GM12878 (cell line): ENCODE measurements at regions not wholly inside any gene's neighbourhood (a gene's known extent, or its start where the extent isn't known, plus 50 kb on each side); places are given as distances from the start of the nearest gene placed in this dataset.

Experiments used
- ATAC-seq: fragments of 200-7000 bp; cut with Tn5 transposase; 3 replicates; pipeline ENCODE4 v1.9.1; 2020; ENCODE audit warnings: mild to moderate bottlenecking, moderate library complexity
- BruUV-seq: library from RNA; stranded (reverse); fragments of 400-500 nt; replicated peaks from 2 replicates; lab custom pipeline; 2021; lab: Mats Ljungman, UMichigan
- CTCF ChIA-PET: fragments of 300-600 bp; sonication (Branson Sonifier 250); formaldehyde crosslinking; extraction: SDS; loops from one replicate; lab custom pipeline; 2021; ENCODE audit warnings: inconsistent platforms; lab: Yijun Ruan, JAX
- POLR2A ChIA-PET: fragments of 350-600 bp; formaldehyde crosslinking; extraction: SDS; loops from one replicate; lab custom pipeline; 2021; ENCODE audit warnings: inconsistent platforms; lab: Charles Lee
- RAD21 ChIA-PET: fragments of 300-600 bp; sonication (Branson Sonifier 250); formaldehyde crosslinking; loops from one replicate; lab custom pipeline; 2023; ENCODE audit warnings: antibody characterized with exemption; ENCODE audit not compliant: unreplicated experiment; lab: Charles Lee
- SMC1A ChIA-PET: fragments of 300-600 bp; sonication (Branson Sonifier 250); formaldehyde crosslinking; loops from one replicate; lab custom pipeline; 2023; ENCODE audit not compliant: unreplicated experiment, uncharacterized antibody; lab: Charles Lee
- DNase-seq: peaks from one replicate; pipeline ENCODE4 v3.0.0-alpha.2; 2011; ENCODE audit warnings: low read depth, low spot score
- FAIRE-seq: peaks from 3 replicates; lab custom pipeline; 2011; peaks lifted over from hg19 to GRCh38; lab: Jason Lieb, UNC
- H2AFZ ChIP-seq: 2 replicates; pipeline ENCODE4 v1.6.0; 2011; ENCODE audit warnings: low read depth, low read length, control low read depth; ENCODE audit not compliant: control insufficient read depth
- H3K27ac ChIP-seq: 2 replicates; pipeline ENCODE4 v1.5.1; 2011; ENCODE audit warnings: control low read depth; ENCODE audit not compliant: control insufficient read depth, insufficient read depth
- H3K27me3 ChIP-seq, 2 experiments: replicated peaks in 1 of 2; 2 replicates each; pipeline versions ENCODE4 v1.6.0 to v1.6.1; 2011; ENCODE audit warnings: low read length in 1 of 2; ENCODE audit not compliant: control insufficient read depth in 2 of 2, insufficient read depth in 2 of 2
- H3K36me3 ChIP-seq, 2 experiments: 2 replicates each; pipeline ENCODE4 v1.5.1; 2011; ENCODE audit warnings: low read length in 1 of 2; ENCODE audit not compliant: control insufficient read depth in 2 of 2, insufficient read depth in 2 of 2
- H3K4me1 ChIP-seq: 2 replicates; pipeline ENCODE4 v1.6.1; 2011; ENCODE audit warnings: mild to moderate bottlenecking, low read length, moderate library complexity, mixed read lengths; ENCODE audit not compliant: control insufficient read depth, insufficient read depth
- H3K4me2 ChIP-seq: 2 replicates; pipeline ENCODE4 v1.6.0; 2011; ENCODE audit warnings: control low read depth; ENCODE audit not compliant: control insufficient read depth, insufficient read depth
- H3K4me3 ChIP-seq: fragments of 200-600 bp; sonication (generic); 2 replicates; pipeline ENCODE4 v1.5.1; 2016
- H3K79me2 ChIP-seq: 2 replicates; pipeline ENCODE4 v1.6.0; 2011; ENCODE audit warnings: low read length; ENCODE audit not compliant: control insufficient read depth, insufficient read depth
- H3K9ac ChIP-seq: 2 replicates; pipeline ENCODE4 v1.8.0; 2011; ENCODE audit warnings: low read length, control low read depth, mixed read lengths; ENCODE audit not compliant: control insufficient read depth, insufficient read depth
- H3K9me3 ChIP-seq: replicated peaks from 3 replicates; pipeline ENCODE4 v1.5.1; 2011; ENCODE audit warnings: mild to moderate bottlenecking, low read length; ENCODE audit not compliant: control insufficient read depth, insufficient read depth
- H4K20me1 ChIP-seq: 2 replicates; pipeline ENCODE4 v1.6.0; 2011; ENCODE audit not compliant: control insufficient read depth, insufficient read depth
- CTCF ChIP-seq, 3 experiments: IDR thresholded peaks in 2 of 3; conservative IDR thresholded peaks in 1 of 3; 2 replicates each; pipeline ENCODE4 v1.5.1; 2011; ENCODE audit warnings: low read depth in 3 of 3, low read length in 3 of 3, mild to moderate bottlenecking in 3 of 3, control low read depth in 2 of 3, moderate library complexity in 2 of 3, inconsistent platforms in 1 of 3, mixed read lengths in 1 of 3; ENCODE audit not compliant: control insufficient read depth in 2 of 3, insufficient read depth in 1 of 3; ENCODE audit errors: extremely low read depth in 1 of 3
- EZH2 ChIP-seq: IDR thresholded peaks from 2 replicates; pipeline ENCODE4 v1.6.1; 2012; ENCODE audit warnings: low read depth, mild to moderate bottlenecking, control low read depth, inconsistent platforms, low read length, borderline replicate concordance; ENCODE audit not compliant: control insufficient read depth
- HCFC1 ChIP-seq: fragments of 150-350 bp; IDR thresholded peaks from 2 replicates; pipeline ENCODE4 v1.6.1; 2014; ENCODE audit warnings: low read length
- HDAC2 ChIP-seq: fragments of 200-600 bp; sonication (generic); IDR thresholded peaks from 2 replicates; pipeline ENCODE4 v1.6.1; 2017
- HDGF ChIP-seq: fragments of 450-650 bp; IDR thresholded peaks from 2 replicates; pipeline ENCODE4 v1.6.1; 2016; ENCODE audit warnings: antibody characterized with exemption
- IKZF1 ChIP-seq: fragments of 450-650 bp; conservative IDR thresholded peaks from 2 replicates; pipeline ENCODE4 v1.6.1; 2017; ENCODE audit warnings: antibody characterized with exemption, mild to moderate bottlenecking
- JUNB ChIP-seq: IDR thresholded peaks from 2 replicates; pipeline ENCODE4 v1.6.1; 2016; ENCODE audit warnings: antibody characterized with exemption, mild to moderate bottlenecking
- LARP7 ChIP-seq: fragments of 450-650 bp; IDR thresholded peaks from 2 replicates; pipeline ENCODE4 v1.6.1; 2017; ENCODE audit warnings: mild to moderate bottlenecking
- MLLT1 ChIP-seq: fragments of 450-650 bp; IDR thresholded peaks from 2 replicates; pipeline ENCODE4 v1.6.1; 2016; ENCODE audit warnings: mild to moderate bottlenecking
- MTA3 ChIP-seq: IDR thresholded peaks from 2 replicates; pipeline ENCODE4 v1.6.1; 2012; ENCODE audit warnings: low read length, inconsistent platforms, borderline replicate concordance
- NR2C1 ChIP-seq: fragments of 450-650 bp; IDR thresholded peaks from 2 replicates; pipeline ENCODE4 v1.6.1; 2017; ENCODE audit warnings: antibody characterized with exemption, mild to moderate bottlenecking, moderate library complexity
- NR2C2 ChIP-seq: IDR thresholded peaks from 2 replicates; pipeline ENCODE4 v1.6.1; 2011; ENCODE audit warnings: borderline replicate concordance, low read depth; ENCODE audit not compliant: control insufficient read depth, insufficient read length
- NRF1 ChIP-seq: conservative IDR thresholded peaks from 2 replicates; pipeline ENCODE4 v1.6.1; 2011; ENCODE audit warnings: mild to moderate bottlenecking, low read depth, low read length, improper control_type of control experiment
- POU2F2 ChIP-seq: IDR thresholded peaks from 3 replicates; pipeline ENCODE4 v1.6.1; 2011; ENCODE audit warnings: low read depth, mild to moderate bottlenecking, low read length, borderline replicate concordance
- RELB ChIP-seq: fragments of 450-650 bp; IDR thresholded peaks from 2 replicates; pipeline ENCODE4 v1.6.1; 2017; ENCODE audit warnings: low read depth, mild to moderate bottlenecking, moderate library complexity
- SMARCA5 ChIP-seq: fragments of 450-650 bp; IDR thresholded peaks from 2 replicates; pipeline ENCODE4 v1.6.1; 2017; ENCODE audit warnings: mild to moderate bottlenecking
- ZBED1 ChIP-seq: IDR thresholded peaks from 2 replicates; pipeline ENCODE4 v1.6.1; 2016; ENCODE audit warnings: borderline replicate concordance
- ZZZ3 ChIP-seq: IDR thresholded peaks from 2 replicates; pipeline ENCODE4 v1.6.1; 2011; ENCODE audit warnings: low read depth; ENCODE audit not compliant: control insufficient read depth, insufficient read length
- WGBS: methylation state at CpG from one replicate; pipeline ENCODE4 v1.1.6; 2016; ENCODE audit warnings: low lambda C conversion rate; ENCODE audit not compliant: insufficient replicate concordance, insufficient coverage; ENCODE audit errors: missing lambda C conversion rate; 5-methylcytosine and 5-hydroxymethylcytosine counted together
- in situ Hi-C: fragments of 300-500 bp; cut with MboI; formaldehyde crosslinking; loops from 9 replicates; pipeline ENCODE4 v1.14.3; 2018; ENCODE audit warnings: mixed read lengths
- intact Hi-C: fragments of 100-400 bp; cut with micrococcal nuclease; formaldehyde crosslinking; loops from one replicate; pipeline ENCODE4 v1.14.2; 2022; ENCODE audit not compliant: unreplicated experiment
- TF ChIP-seq, protein P1 (sequence below): fragments of 150-350 bp; IDR thresholded peaks from 2 replicates; pipeline ENCODE4 v1.6.1; 2016; ENCODE audit warnings: low read depth, low read length

- no peaks in the 10 kb centered on the region for H3K36me3 ChIP-seq
- WGBS, result 20% methylated on average over 2 of the region's 2 CpGs
- intact Hi-C loops (no loop called here), in situ Hi-C loops (no loop called here)
- H3K27me3 ChIP-seq, result no peaks in the 10 kb centered on the region
- ChIA-PET CTCF (no interaction called here), POLR2A (no interaction called here), RAD21 (no interaction called here), SMC1A (no interaction called here)
- no peak for DNase-seq
- H3K4me2 ChIP-seq, result no peak overlapping the region
- no TSS peak for BruUV-seq
- H3K9ac ChIP-seq, result no peak overlapping the region
- H3K4me3 ChIP-seq, result no peak overlapping the region
- no peak for FAIRE-seq
- H4K20me1 ChIP-seq, result no peaks in the 10 kb centered on the region
- no peak for ATAC-seq
- no peaks in the 10 kb centered on the region for H3K9me3 ChIP-seq
- no peak overlapping the region for H2AFZ ChIP-seq
- no peaks in the 10 kb centered on the region for H3K79me2 ChIP-seq
- no peaks in the 10 kb centered on the region for H3K4me1 ChIP-seq
- TF ChIP-seq EZH2, result no peak
- no peak for TF ChIP-seq IKZF1
- no peak for TF ChIP-seq JUNB
- no peak for TF ChIP-seq LARP7
- TF ChIP-seq RELB, result no peak
- no peak for TF ChIP-seq POU2F2
- TF ChIP-seq CTCF (IDR thresholded peaks at IDR 0.05 in 2 of 3, conservative IDR thresholded peaks at IDR 0.05 in 1 of 3; ENCODE audit: control insufficient read depth in 2 of 3, extremely low read depth in 1 of 3, insufficient read depth in 1 of 3, low read depth in 3 of 3, low read length in 3 of 3), result no peak
- no peak for TF ChIP-seq NR2C1
- TF ChIP-seq MTA3, result no peak
- TF ChIP-seq, protein P1, sequence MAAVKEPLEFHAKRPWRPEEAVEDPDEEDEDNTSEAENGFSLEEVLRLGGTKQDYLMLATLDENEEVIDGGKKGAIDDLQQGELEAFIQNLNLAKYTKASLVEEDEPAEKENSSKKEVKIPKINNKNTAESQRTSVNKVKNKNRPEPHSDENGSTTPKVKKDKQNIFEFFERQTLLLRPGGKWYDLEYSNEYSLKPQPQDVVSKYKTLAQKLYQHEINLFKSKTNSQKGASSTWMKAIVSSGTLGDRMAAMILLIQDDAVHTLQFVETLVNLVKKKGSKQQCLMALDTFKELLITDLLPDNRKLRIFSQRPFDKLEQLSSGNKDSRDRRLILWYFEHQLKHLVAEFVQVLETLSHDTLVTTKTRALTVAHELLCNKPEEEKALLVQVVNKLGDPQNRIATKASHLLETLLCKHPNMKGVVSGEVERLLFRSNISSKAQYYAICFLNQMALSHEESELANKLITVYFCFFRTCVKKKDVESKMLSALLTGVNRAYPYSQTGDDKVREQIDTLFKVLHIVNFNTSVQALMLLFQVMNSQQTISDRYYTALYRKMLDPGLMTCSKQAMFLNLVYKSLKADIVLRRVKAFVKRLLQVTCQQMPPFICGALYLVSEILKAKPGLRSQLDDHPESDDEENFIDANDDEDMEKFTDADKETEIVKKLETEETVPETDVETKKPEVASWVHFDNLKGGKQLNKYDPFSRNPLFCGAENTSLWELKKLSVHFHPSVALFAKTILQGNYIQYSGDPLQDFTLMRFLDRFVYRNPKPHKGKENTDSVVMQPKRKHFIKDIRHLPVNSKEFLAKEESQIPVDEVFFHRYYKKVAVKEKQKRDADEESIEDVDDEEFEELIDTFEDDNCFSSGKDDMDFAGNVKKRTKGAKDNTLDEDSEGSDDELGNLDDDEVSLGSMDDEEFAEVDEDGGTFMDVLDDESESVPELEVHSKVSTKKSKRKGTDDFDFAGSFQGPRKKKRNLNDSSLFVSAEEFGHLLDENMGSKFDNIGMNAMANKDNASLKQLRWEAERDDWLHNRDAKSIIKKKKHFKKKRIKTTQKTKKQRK, result no peak
- TF ChIP-seq SMARCA5, result no peak
- no peak for TF ChIP-seq NR2C2
- TF ChIP-seq MLLT1, result no peak
- TF ChIP-seq HDGF, result no peak
- no peak for TF ChIP-seq ZZZ3
- no peak for TF ChIP-seq HDAC2
- TF ChIP-seq HCFC1, result no peak
- TF ChIP-seq NRF1, result no peak
- no peak for TF ChIP-seq ZBED1
- no peak overlapping the region for H3K27ac ChIP-seq
These were observed 380.9 kb upstream of the GRM3 start for GRCh38 chr7:86262781-86263180.
